ENCODE measurements at regions not wholly inside any gene's neighbourhood (a gene's known extent, or its start where the extent isn't known, plus 50 kb on each side); places are given as distances from the start of the nearest gene placed in this dataset.

GRCh38 chr5:92409134-92409533 is 1026.0 kb upstream of the ARRDC3 start:
- no peak for ATAC-seq (replicated peaks in 1 of 2)
- no peaks in the 10 kb centered on the region for H3K36me3 Mint-ChIP-seq (ENCODE audit: insufficient read depth in 2 of 2)
- DNase-seq = no peak
- H3K9me3 Mint-ChIP-seq = peaks cover 2 to 7% of the 10 kb centered on the region in 2 donors
- no peaks in the 10 kb centered on the region for H3K27me3 Mint-ChIP-seq (ENCODE audit: low read depth)
- H3K27ac Mint-ChIP-seq = no peak overlapping the region
- H3K4me1 Mint-ChIP-seq (ENCODE audit: low read depth) = no peaks in the 10 kb centered on the region
- H3K4me3 Mint-ChIP-seq = no peak overlapping the region

- Mint-ChIP-seq H3K36me3 (ENCODE audit: insufficient read depth in 2 of 2) (no peaks in the 10 kb centered on the region), H3K27ac (no peak overlapping the region), H3K9me3 (peaks cover 0 to 5% of the 10 kb centered on the region in 2 donors), H3K27me3 (ENCODE audit: low read depth) (no peaks in the 10 kb centered on the region), H3K4me3 (no peak overlapping the region), H3K4me1 (ENCODE audit: low read depth) (no peaks in the 10 kb centered on the region)
- ATAC-seq (replicated peaks in 1 of 2) (no peak), DNase-seq (no peak)
These were observed 1020.0 kb upstream of the ARRDC3 start for GRCh38 chr5:92402956-92403702.

DNA sequence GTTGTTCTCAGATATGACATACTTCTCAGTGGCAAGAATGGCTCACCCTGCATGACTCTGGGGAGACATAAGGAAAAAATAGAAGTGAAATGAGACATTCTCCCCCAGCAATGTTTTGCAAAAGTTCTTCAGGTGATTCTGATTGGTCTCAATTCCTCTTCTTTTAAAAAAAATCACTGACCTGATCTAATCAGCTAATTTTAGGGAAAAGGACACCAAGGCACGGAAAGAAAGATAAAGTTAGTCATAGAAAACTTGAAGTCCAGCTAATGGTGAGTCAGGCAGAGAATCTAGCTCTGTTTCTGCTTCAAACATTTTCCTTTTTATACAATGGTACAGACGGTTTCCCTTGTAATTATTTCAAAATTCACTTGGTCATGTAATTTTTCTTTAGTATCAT is 1018.9 kb upstream of the ARRDC3 start:
- no peaks in the 10 kb centered on the region for H3K27me3 Mint-ChIP-seq (ENCODE audit: low read depth)
- H3K4me1 Mint-ChIP-seq (ENCODE audit: low read depth) = no peaks in the 10 kb centered on the region
- ATAC-seq (replicated peaks in 1 of 2) = no peak
- no peaks in the 10 kb centered on the region for H3K36me3 Mint-ChIP-seq (ENCODE audit: insufficient read depth in 2 of 2)
- peaks cover 2 to 3% of the 10 kb centered on the region in 2 donors for H3K9me3 Mint-ChIP-seq
- H3K27ac Mint-ChIP-seq = no peak overlapping the region
- no peak overlapping the region for H3K4me3 Mint-ChIP-seq
- DNase-seq = no peak

DNA sequence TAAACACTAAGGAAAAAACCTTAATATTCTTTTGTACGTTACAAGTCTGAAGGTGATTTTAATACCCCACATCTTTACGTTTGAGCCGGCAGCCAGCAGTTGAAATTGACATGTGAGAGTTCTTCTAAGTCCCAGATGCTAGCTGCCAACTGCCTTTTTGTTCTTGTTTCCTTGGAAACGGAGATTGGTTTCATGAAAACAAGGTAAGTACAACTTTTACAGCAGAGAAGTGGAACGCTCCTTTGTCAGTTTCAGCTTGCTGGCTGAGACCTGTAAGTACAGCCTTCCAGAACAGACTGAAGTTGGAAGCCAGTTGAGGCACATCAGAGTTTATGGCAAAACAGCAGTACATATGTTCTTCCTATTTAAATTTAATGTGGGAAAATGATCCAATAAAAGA is 1018.4 kb upstream of the ARRDC3 start:
- H3K9me3 Mint-ChIP-seq = peaks cover 2 to 3% of the 10 kb centered on the region in 2 donors

DNA sequence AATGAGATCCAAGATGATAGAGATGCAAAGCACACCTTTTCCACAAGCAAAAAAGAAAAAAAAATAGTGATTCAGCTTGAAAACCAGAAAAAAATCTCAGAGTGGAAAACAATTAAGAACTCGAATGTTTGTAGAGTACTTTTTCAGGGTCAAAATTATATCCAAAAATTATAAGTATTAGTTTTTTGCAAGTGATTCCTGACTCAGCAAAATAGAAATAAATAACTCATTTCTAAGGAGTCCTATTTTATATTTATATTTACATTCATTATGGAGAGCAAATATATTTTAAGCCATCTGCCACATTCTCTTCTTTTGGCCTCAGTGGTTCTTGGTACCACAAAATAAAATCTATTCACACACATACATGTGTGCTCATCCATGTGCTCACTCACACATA is 1011.8 kb upstream of the ARRDC3 start:
- H3K36me3 Mint-ChIP-seq (ENCODE audit: insufficient read depth in 2 of 2) = no peaks in the 10 kb centered on the region
- no peaks in the 10 kb centered on the region for H3K27me3 Mint-ChIP-seq (ENCODE audit: low read depth)
- H3K4me1 Mint-ChIP-seq (ENCODE audit: low read depth) = no peaks in the 10 kb centered on the region
- H3K9me3 Mint-ChIP-seq = peaks cover 1 to 5% of the 10 kb centered on the region in 2 donors
- DNase-seq = no peak
- no peak overlapping the region for H3K4me3 Mint-ChIP-seq
- no peak for ATAC-seq (replicated peaks in 1 of 2)
- no peak overlapping the region for H3K27ac Mint-ChIP-seq

More for the DNA sequence above, 1018.4 kb upstream of the ARRDC3 start:
- Mint-ChIP-seq H3K4me3 (no peak overlapping the region), H3K4me1 (ENCODE audit: low read depth) (no peaks in the 10 kb centered on the region), H3K27ac (no peak overlapping the region), H3K36me3 (ENCODE audit: insufficient read depth in 2 of 2) (no peaks in the 10 kb centered on the region), H3K27me3 (ENCODE audit: low read depth) (no peaks in the 10 kb centered on the region)
- DNase-seq = no peak
- no peak for ATAC-seq (replicated peaks in 1 of 2)

DNA sequence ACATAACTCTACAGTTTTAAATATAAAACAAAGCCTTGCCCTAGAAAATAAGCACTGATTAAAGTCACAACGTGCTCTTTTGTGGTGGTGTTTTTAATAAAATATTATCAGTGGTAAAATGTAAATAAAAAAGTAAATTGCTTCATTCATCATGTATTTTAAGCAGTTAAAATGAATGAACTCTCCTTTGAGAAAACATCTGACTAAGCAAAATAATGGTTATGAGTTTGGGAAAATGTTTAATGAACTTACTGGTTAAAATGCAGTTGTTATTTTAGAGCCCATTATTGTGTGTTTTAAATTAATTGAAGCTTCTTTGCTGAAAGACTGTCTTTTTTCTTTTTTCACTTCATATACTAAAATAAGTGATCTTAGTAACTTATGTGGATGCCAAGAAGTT is 1007.5 kb upstream of the ARRDC3 start:
- H3K9me3 Mint-ChIP-seq = peaks cover 0 to 1% of the 10 kb centered on the region in 2 donors
- ATAC-seq (replicated peaks in 1 of 2) = no peak

GRCh38 chr5:92380069-92380770 is 997.1 kb upstream of the ARRDC3 start:
- no peaks in the 10 kb centered on the region for H3K4me1 Mint-ChIP-seq (ENCODE audit: low read depth)
- DNase-seq (no peak), ATAC-seq (replicated peaks in 1 of 2) (no peak)
- H3K27ac Mint-ChIP-seq = no peak overlapping the region
- H3K27me3 Mint-ChIP-seq (ENCODE audit: low read depth) = no peaks in the 10 kb centered on the region
- H3K36me3 Mint-ChIP-seq (ENCODE audit: insufficient read depth in 2 of 2) = no peaks in the 10 kb centered on the region
- H3K9me3 Mint-ChIP-seq = peaks cover 2% of the 10 kb centered on the region in 2 donors
- no peak overlapping the region for H3K4me3 Mint-ChIP-seq

More for the DNA sequence above, 1007.5 kb upstream of the ARRDC3 start:
- Mint-ChIP-seq H3K4me3 (no peak overlapping the region), H3K27ac (no peak overlapping the region), H3K4me1 (ENCODE audit: low read depth) (no peaks in the 10 kb centered on the region), H3K36me3 (ENCODE audit: insufficient read depth in 2 of 2) (no peaks in the 10 kb centered on the region), H3K27me3 (ENCODE audit: low read depth) (no peaks in the 10 kb centered on the region)
- DNase-seq = no peak

- H3K4me1 Mint-ChIP-seq (ENCODE audit: low read depth) = no peaks in the 10 kb centered on the region
- DNase-seq (no peak), ATAC-seq (replicated peaks in 1 of 2) (no peak)
- no peak overlapping the region for H3K27ac Mint-ChIP-seq
- peaks cover 2% of the 10 kb centered on the region in 2 donors for H3K9me3 Mint-ChIP-seq
- no peaks in the 10 kb centered on the region for H3K27me3 Mint-ChIP-seq (ENCODE audit: low read depth)
- H3K36me3 Mint-ChIP-seq (ENCODE audit: insufficient read depth in 2 of 2) = no peaks in the 10 kb centered on the region
- H3K4me3 Mint-ChIP-seq = no peak overlapping the region
These were observed 996.0 kb upstream of the ARRDC3 start for GRCh38 chr5:92378966-92379611.

- Mint-ChIP-seq H3K27me3 (ENCODE audit: low read depth) (no peaks in the 10 kb centered on the region), H3K9me3 (peaks cover 1 to 5% of the 10 kb centered on the region in 2 donors), H3K27ac (no peak overlapping the region), H3K4me1 (ENCODE audit: low read depth) (no peaks in the 10 kb centered on the region), H3K36me3 (ENCODE audit: insufficient read depth in 2 of 2) (no peaks in the 10 kb centered on the region), H3K4me3 (no peak overlapping the region)
- ATAC-seq (replicated peaks in 1 of 2) = no peak
- DNase-seq = no peak
These were observed 991.7 kb upstream of the ARRDC3 start for GRCh38 chr5:92374859-92375258.

DNA sequence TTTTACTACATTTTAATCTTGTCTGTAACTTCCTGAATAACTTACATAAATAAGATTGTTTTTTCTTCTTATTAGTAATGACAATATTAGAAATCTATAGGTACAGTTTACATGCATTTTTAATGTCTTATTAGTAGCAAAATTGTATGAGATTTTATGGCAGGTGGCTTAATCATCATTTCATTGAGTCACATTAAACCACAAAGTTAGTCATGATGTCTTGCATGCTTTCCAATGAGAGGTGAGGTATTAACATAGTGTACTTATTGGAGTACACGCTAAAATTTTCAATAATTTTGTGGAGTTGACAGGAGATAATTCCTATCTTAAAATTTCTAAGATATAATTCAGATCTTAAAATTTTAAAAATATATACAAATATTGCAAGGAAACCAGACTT is 989.6 kb upstream of the ARRDC3 start:
- Mint-ChIP-seq H3K27me3 (ENCODE audit: low read depth) (no peaks in the 10 kb centered on the region), H3K4me1 (ENCODE audit: low read depth) (no peaks in the 10 kb centered on the region), H3K36me3 (ENCODE audit: insufficient read depth in 2 of 2) (no peaks in the 10 kb centered on the region), H3K9me3 (peaks cover 5 to 7% of the 10 kb centered on the region in 2 donors), H3K27ac (no peak overlapping the region), H3K4me3 (no peak overlapping the region)
- DNase-seq (no peak), ATAC-seq (replicated peaks in 1 of 2) (no peak)

- Mint-ChIP-seq H3K27ac (no peak overlapping the region), H3K36me3 (ENCODE audit: insufficient read depth in 2 of 2) (no peaks in the 10 kb centered on the region), H3K4me1 (ENCODE audit: low read depth) (no peaks in the 10 kb centered on the region), H3K27me3 (ENCODE audit: low read depth) (no peaks in the 10 kb centered on the region), H3K9me3 (peaks cover 5 to 7% of the 10 kb centered on the region in 2 donors), H3K4me3 (no peak overlapping the region)
- ATAC-seq (replicated peaks in 1 of 2) (no peak), DNase-seq (no peak)
These were observed 988.7 kb upstream of the ARRDC3 start for GRCh38 chr5:92371889-92372235.

- Mint-ChIP-seq H3K9me3 (peaks cover 5 to 7% of the 10 kb centered on the region in 2 donors), H3K27ac (no peak overlapping the region), H3K27me3 (ENCODE audit: low read depth) (no peaks in the 10 kb centered on the region), H3K4me3 (no peak overlapping the region), H3K4me1 (ENCODE audit: low read depth) (no peaks in the 10 kb centered on the region), H3K36me3 (ENCODE audit: insufficient read depth in 2 of 2) (no peaks in the 10 kb centered on the region)
- no peak for DNase-seq
- ATAC-seq (replicated peaks in 1 of 2) = no peak
These were observed 988.2 kb upstream of the ARRDC3 start for GRCh38 chr5:92371171-92371888.

DNA sequence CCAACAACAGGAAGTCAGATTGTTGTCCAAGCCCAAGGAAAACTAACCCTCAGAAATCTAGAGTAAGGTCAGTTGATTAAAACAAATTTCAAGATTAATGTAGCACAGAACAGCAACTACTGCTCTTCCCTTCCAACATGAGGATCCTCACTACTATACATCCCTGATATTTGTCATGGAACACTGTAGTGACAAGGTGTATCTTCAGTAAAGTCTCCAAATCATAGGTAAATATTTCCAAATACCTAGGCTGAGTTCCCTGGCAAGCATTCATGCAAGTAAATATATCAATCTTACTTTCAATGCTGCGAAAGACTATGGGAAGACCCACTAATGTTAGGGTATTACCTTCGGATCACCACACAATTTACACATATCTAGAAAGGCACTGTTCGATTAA is 986.9 kb upstream of the ARRDC3 start:
- DNase-seq (no peak), ATAC-seq (replicated peaks in 1 of 2) (no peak)
- Mint-ChIP-seq H3K27ac (no peak overlapping the region), H3K9me3 (peaks cover 5 to 7% of the 10 kb centered on the region in 2 donors), H3K36me3 (ENCODE audit: insufficient read depth in 2 of 2) (no peaks in the 10 kb centered on the region), H3K4me3 (no peak overlapping the region), H3K4me1 (ENCODE audit: low read depth) (no peaks in the 10 kb centered on the region), H3K27me3 (ENCODE audit: low read depth) (no peaks in the 10 kb centered on the region)
